IMR-90 (cell line): ENCODE measurements at regions not wholly inside any gene's neighbourhood (a gene's known extent, or its start where the extent isn't known, plus 50 kb on each side); places are given as distances from the start of the nearest gene placed in this dataset.

Experiments used
- ATAC-seq: fragments of 200-7000 bp; cut with Tn5 transposase; 2 replicates; pipeline ENCODE4 v1.9.1; 2020; ENCODE audit warnings: low read depth, mild to moderate bottlenecking, moderate library complexity
- BruUV-seq: library from RNA; stranded (reverse); fragments of 400-500 nt; replicated peaks from 2 replicates; lab custom pipeline; 2021; lab: Mats Ljungman, UMichigan
- CTCF ChIA-PET: fragments of 300-600 bp; formaldehyde crosslinking; extraction: SDS; loops from one replicate; lab custom pipeline; 2021; ENCODE audit warnings: antibody characterized with exemption; lab: Yijun Ruan, JAX
- POLR2A ChIA-PET: fragments of 300-600 bp; sonication (Branson Sonifier 250); formaldehyde crosslinking; loops from one replicate; lab custom pipeline; 2022; ENCODE audit warnings: antibody characterized with exemption; ENCODE audit not compliant: unreplicated experiment; lab: Charles Lee
- DNase-seq: peaks from one replicate; pipeline ENCODE4 v3.0.0; 2013
- H2AFZ ChIP-seq: replicated peaks from 2 replicates; pipeline ENCODE3; 2013; ENCODE audit warnings: low read length, mild to moderate bottlenecking; ENCODE audit not compliant: poor library complexity
- H2AK5ac ChIP-seq: 2 replicates; pipeline ENCODE4 v1.6.1; 2013; ENCODE audit warnings: low read depth, low read length, inconsistent platforms
- H2AK9ac ChIP-seq: replicated peaks from 2 replicates; pipeline ENCODE3; 2013; ENCODE audit warnings: mild to moderate bottlenecking, low read depth, low read length, moderate library complexity; ENCODE audit not compliant: poor library complexity
- H2BK120ac ChIP-seq: 2 replicates; pipeline ENCODE4 v1.6.1; 2013; ENCODE audit warnings: low read depth, low read length, inconsistent platforms
- H2BK15ac ChIP-seq: 3 replicates; pipeline ENCODE4 v1.6.1; 2013; ENCODE audit warnings: low read depth, low read length, inconsistent platforms
- H2BK20ac ChIP-seq: 2 replicates; pipeline ENCODE4 v1.6.1; 2013; ENCODE audit warnings: low read depth, mild to moderate bottlenecking, inconsistent platforms, low read length, moderate library complexity
- H2BK5ac ChIP-seq: 2 replicates; pipeline ENCODE4 v1.6.1; 2013; ENCODE audit warnings: mild to moderate bottlenecking, low read depth, low read length, inconsistent platforms; ENCODE audit not compliant: poor library complexity, severe bottlenecking
- H3K14ac ChIP-seq: replicated peaks from 2 replicates; pipeline ENCODE4 v1.6.1; 2013; ENCODE audit warnings: low read depth, low read length, inconsistent platforms
- H3K18ac ChIP-seq: 2 replicates; pipeline ENCODE4 v1.6.1; 2013; ENCODE audit warnings: low read depth, low read length, control low read depth
- H3K23ac ChIP-seq: 2 replicates; pipeline ENCODE4 v1.6.1; 2013; ENCODE audit warnings: low read depth, low read length, inconsistent platforms
- H3K27ac ChIP-seq: 2 replicates; pipeline ENCODE4 v1.5.1; 2013; ENCODE audit warnings: mild to moderate bottlenecking, control low read depth, low read length; ENCODE audit not compliant: insufficient read depth
- H3K27me3 ChIP-seq: 2 replicates; pipeline ENCODE4 v1.6.1; 2013; ENCODE audit warnings: low read length; ENCODE audit not compliant: control insufficient read depth, insufficient read depth
- H3K36me3 ChIP-seq: 2 replicates; pipeline ENCODE4 v1.6.1; 2013; ENCODE audit warnings: low read length, mixed read lengths; ENCODE audit not compliant: control insufficient read depth, insufficient read depth
- H3K4ac ChIP-seq: 2 replicates; pipeline ENCODE4 v1.6.1; 2013; ENCODE audit warnings: low read depth, low read length, inconsistent platforms
- H3K4me1 ChIP-seq: 2 replicates; pipeline ENCODE4 v1.6.1; 2013; ENCODE audit warnings: low read length, mixed read lengths; ENCODE audit not compliant: control insufficient read depth, insufficient read depth
- H3K4me2 ChIP-seq: 2 replicates; pipeline ENCODE4 v1.6.1; 2013; ENCODE audit warnings: low read depth, mild to moderate bottlenecking, control low read depth, low read length, moderate library complexity
- H3K4me3 ChIP-seq: 2 replicates; pipeline ENCODE4 v1.5.1; 2013; ENCODE audit warnings: low read depth, mild to moderate bottlenecking, control low read depth, low read length, moderate library complexity; ENCODE audit not compliant: insufficient read depth
- H3K56ac ChIP-seq: 2 replicates; pipeline ENCODE4 v1.6.1; 2013; ENCODE audit warnings: low read length, inconsistent platforms; ENCODE audit not compliant: insufficient read depth; ENCODE audit errors: extremely low read depth
- H3K79me1 ChIP-seq, 2 experiments: 2 replicates each; pipeline ENCODE4 v1.6.1; 2013; ENCODE audit warnings: low read length in 2 of 2, inconsistent platforms in 1 of 2, low read depth in 1 of 2
- H3K9ac ChIP-seq: 2 replicates; pipeline ENCODE4 v1.6.1; 2013; ENCODE audit warnings: low read depth, low read length, control low read depth
- H3K9me1 ChIP-seq: 2 replicates; pipeline ENCODE4 v1.6.1; 2013; ENCODE audit warnings: low read length, inconsistent platforms; ENCODE audit not compliant: insufficient read depth
- H3K9me3 ChIP-seq: 2 replicates; pipeline ENCODE4 v1.6.1; 2013; ENCODE audit warnings: low read length; ENCODE audit not compliant: control insufficient read depth, insufficient read depth
- H4K20me1 ChIP-seq: 2 replicates; pipeline ENCODE4 v1.6.1; 2013; ENCODE audit warnings: low read length, inconsistent platforms; ENCODE audit not compliant: insufficient read depth
- H4K5ac ChIP-seq: 2 replicates; pipeline ENCODE4 v1.6.1; 2013; ENCODE audit warnings: mild to moderate bottlenecking, low read depth, low read length, control low read depth
- H4K8ac ChIP-seq, 2 experiments: 2 replicates each; pipeline ENCODE4 v1.6.1; 2013; ENCODE audit warnings: low read depth in 2 of 2, low read length in 2 of 2, control low read depth in 1 of 2, inconsistent platforms in 1 of 2
- H4K91ac ChIP-seq: 2 replicates; pipeline ENCODE4 v1.6.1; 2013; ENCODE audit warnings: low read depth, low read length, inconsistent platforms; ENCODE audit not compliant: insufficient read depth
- FOS ChIP-seq: fragments of 150-350 bp; IDR thresholded peaks from 2 replicates; pipeline ENCODE4 v1.6.1; 2016; ENCODE audit warnings: low read depth, low read length
- MAFK ChIP-seq: IDR thresholded peaks from 2 replicates; pipeline ENCODE4 v1.6.1; 2012; ENCODE audit warnings: low read depth, low read length, improper control_type of control experiment
- MAZ ChIP-seq: IDR thresholded peaks from 2 replicates; pipeline ENCODE4 v1.6.1; 2012; ENCODE audit warnings: low read depth, mild to moderate bottlenecking, low read length, improper control_type of control experiment, moderate library complexity, borderline replicate concordance
- MXI1 ChIP-seq: IDR thresholded peaks from 2 replicates; pipeline ENCODE4 v1.6.1; 2012; ENCODE audit warnings: low read depth, mild to moderate bottlenecking, low read length, moderate library complexity, borderline replicate concordance
- NFE2L2 ChIP-seq: fragments of 150-350 bp; IDR thresholded peaks from 2 replicates; pipeline ENCODE4 v1.6.1; 2016; ENCODE audit warnings: low read depth, mild to moderate bottlenecking, low read length
- POLR2A ChIP-seq: IDR thresholded peaks from 2 replicates; pipeline ENCODE4 v1.6.1; 2012; ENCODE audit warnings: mild to moderate bottlenecking, low read depth, low read length
- RAD21 ChIP-seq: IDR thresholded peaks from 2 replicates; pipeline ENCODE4 v1.6.1; 2012; ENCODE audit warnings: low read length, improper control_type of control experiment
- RFX5 ChIP-seq: IDR thresholded peaks from 2 replicates; pipeline ENCODE4 v1.8.0; 2012; ENCODE audit warnings: low read depth, mild to moderate bottlenecking, low read length, moderate library complexity
- SMC3 ChIP-seq: fragments of 150-350 bp; IDR thresholded peaks from 2 replicates; pipeline ENCODE4 v1.6.1; 2016; ENCODE audit warnings: low read depth, mild to moderate bottlenecking, antibody characterized with exemption, low read length, moderate library complexity
- WGBS, 2 experiments: methylation state at CpG; one replicate each; pipeline versions ENCODE4 v1.1.5 to v1.1.7; 2013; ENCODE audit warnings: missing lambda C conversion rate in 2 of 2; ENCODE audit not compliant: insufficient read length in 1 of 2; ENCODE audit errors: extremely low coverage in 2 of 2; 5-methylcytosine and 5-hydroxymethylcytosine counted together
- dilution Hi-C: fragments of 300-500 bp; cut with HindIII; formaldehyde crosslinking; loops from one replicate; pipeline ENCODE4 v1.14.3; 2018; ENCODE audit warnings: low sequenced_read_pairs; ENCODE audit not compliant: unreplicated experiment
- in situ Hi-C: fragments of 300-500 bp; cut with MboI; formaldehyde crosslinking; loops from 3 replicates; pipeline ENCODE4 v1.14.3; 2019; ENCODE audit warnings: low sequenced_read_pairs, inconsistent platforms, mixed read lengths
- intact Hi-C: fragments of 100-400 bp; cut with micrococcal nuclease; formaldehyde crosslinking; loops from 2 replicates; pipeline ENCODE4 v1.10.0; 2022
- TF ChIP-seq, protein P1 (sequence below): fragments of 150-350 bp; IDR thresholded peaks from 2 replicates; pipeline ENCODE4 v1.6.1; 2017; ENCODE audit warnings: mild to moderate bottlenecking, antibody characterized with exemption, low read length, low read depth

GRCh38 chr15:37221671-37222145, 121.4 kb upstream of the MEIS2 start:
- no TSS peak for BruUV-seq
- Histone ChIP-seq H2AK5ac (no peak overlapping the region), H2AK9ac (no peak overlapping the region), H3K18ac (no peak overlapping the region), H3K56ac (no peak overlapping the region), H3K9ac (no peak overlapping the region), H2BK5ac (no peak overlapping the region), H3K79me1 (no peaks in the 10 kb centered on the region), H4K91ac (no peak overlapping the region), H3K27ac (no peak overlapping the region), H3K27me3 (peaks cover 2% of the 10 kb centered on the region; the same call in 1 of the 2 replicates), H4K8ac (no peak overlapping the region), H2BK15ac (no peak overlapping the region), H2BK120ac (no peak overlapping the region), H2BK20ac (no peak overlapping the region), H4K5ac (no peak overlapping the region), H3K14ac (no peak overlapping the region), H2AFZ (no peak overlapping the region), H3K4me2 (no peak overlapping the region), H3K4me1 (no peaks in the 10 kb centered on the region), H3K9me3 (no peaks in the 10 kb centered on the region), H4K20me1 (no peaks in the 10 kb centered on the region), H3K23ac (no peak overlapping the region), H3K36me3 (no peaks in the 10 kb centered on the region), H3K9me1 (no peaks in the 10 kb centered on the region), H3K4me3 (no peak overlapping the region), H3K4ac (no peak overlapping the region)
- no peak for TF ChIP-seq POLR2A
- TF ChIP-seq SMC3 = no peak
- TF ChIP-seq, protein P1, sequence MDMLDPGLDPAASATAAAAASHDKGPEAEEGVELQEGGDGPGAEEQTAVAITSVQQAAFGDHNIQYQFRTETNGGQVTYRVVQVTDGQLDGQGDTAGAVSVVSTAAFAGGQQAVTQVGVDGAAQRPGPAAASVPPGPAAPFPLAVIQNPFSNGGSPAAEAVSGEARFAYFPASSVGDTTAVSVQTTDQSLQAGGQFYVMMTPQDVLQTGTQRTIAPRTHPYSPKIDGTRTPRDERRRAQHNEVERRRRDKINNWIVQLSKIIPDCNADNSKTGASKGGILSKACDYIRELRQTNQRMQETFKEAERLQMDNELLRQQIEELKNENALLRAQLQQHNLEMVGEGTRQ = no peak
- TF ChIP-seq FOS = no peak
- no peak for TF ChIP-seq NFE2L2
- TF ChIP-seq MXI1 = no peak
- TF ChIP-seq RAD21 = no peak
- no peak for TF ChIP-seq MAZ
- no peak for TF ChIP-seq RFX5
- no peak for TF ChIP-seq MAFK
- ChIA-PET CTCF (no interaction called here), POLR2A (no interaction called here)
- dilution Hi-C loops = no loop called here
- ATAC-seq (no peak), DNase-seq (no peak)
- in situ Hi-C loops = no loop called here
- intact Hi-C loops = no loop called here
- WGBS, 2 experiments = no CpG with 5 or more reads among the region's 7 CpGs
